ENCODE measurements at regions not wholly inside any gene's neighbourhood (a gene's known extent, or its start where the extent isn't known, plus 50 kb on each side); places are given as distances from the start of the nearest gene placed in this dataset.

GRCh38 chr5:28065656-28066055 lies 1027.3 kb upstream of the CDH9 start:
- DNase-seq (ENCODE audit: low spot score) (no peak), ATAC-seq (ENCODE audit: low read depth) (no peak)
- TF ChIP-seq CTCF (IDR thresholded peaks at IDR 0.05; ENCODE audit: poor library complexity, severe bottlenecking) = no peak
- H3K4me3 ChIP-seq (ENCODE audit: severe bottlenecking) = no peak overlapping the region
- H3K4me1 ChIP-seq (ENCODE audit: insufficient read depth, poor library complexity, severe bottlenecking) = no peaks in the 10 kb centered on the region
- H3K27ac ChIP-seq (ENCODE audit: poor library complexity, severe bottlenecking) = no peak overlapping the region
- no peaks in the 10 kb centered on the region for H3K27me3 ChIP-seq (ENCODE audit: insufficient read depth, poor library complexity, severe bottlenecking)
- H3K9me3 ChIP-seq (ENCODE audit: severe bottlenecking) = no peaks in the 10 kb centered on the region
- H3K36me3 ChIP-seq (ENCODE audit: low read depth) = no peaks in the 10 kb centered on the region

GRCh38 chr5:28046596-28046995 lies 1008.2 kb upstream of the CDH9 start:
- H3K27ac ChIP-seq (ENCODE audit: poor library complexity, severe bottlenecking) = no peak overlapping the region
- no peaks in the 10 kb centered on the region for H3K36me3 ChIP-seq (ENCODE audit: low read depth)
- no peaks in the 10 kb centered on the region for H3K27me3 ChIP-seq (ENCODE audit: insufficient read depth, poor library complexity, severe bottlenecking)
- H3K9me3 ChIP-seq (ENCODE audit: severe bottlenecking) = no peaks in the 10 kb centered on the region
- no peaks in the 10 kb centered on the region for H3K4me1 ChIP-seq (ENCODE audit: insufficient read depth, poor library complexity, severe bottlenecking)
- ATAC-seq (ENCODE audit: low read depth) = no peak
- H3K4me3 ChIP-seq (ENCODE audit: severe bottlenecking) = no peak overlapping the region
- TF ChIP-seq CTCF (IDR thresholded peaks at IDR 0.05; ENCODE audit: poor library complexity, severe bottlenecking) = no peak
- DNase-seq (ENCODE audit: low spot score) = no peak

GRCh38 chr5:28027851-28028250 lies 989.5 kb upstream of the CDH9 start:
- no peak overlapping the region for H3K4me3 ChIP-seq (ENCODE audit: severe bottlenecking)
- H3K36me3 ChIP-seq (ENCODE audit: low read depth) = no peaks in the 10 kb centered on the region; the same call in 1 of the 2 replicates
- H3K9me3 ChIP-seq (ENCODE audit: severe bottlenecking) = no peaks in the 10 kb centered on the region
- no peaks in the 10 kb centered on the region for H3K4me1 ChIP-seq (ENCODE audit: insufficient read depth, poor library complexity, severe bottlenecking)
- DNase-seq (ENCODE audit: low spot score) (no peak), ATAC-seq (ENCODE audit: low read depth) (no peak)
- no peak overlapping the region for H3K27ac ChIP-seq (ENCODE audit: poor library complexity, severe bottlenecking)
- no peak for TF ChIP-seq CTCF (IDR thresholded peaks at IDR 0.05; ENCODE audit: poor library complexity, severe bottlenecking)
- H3K27me3 ChIP-seq (ENCODE audit: insufficient read depth, poor library complexity, severe bottlenecking) = no peaks in the 10 kb centered on the region

GRCh38 chr5:28017178-28017577 lies 978.8 kb upstream of the CDH9 start:
- Histone ChIP-seq H3K27ac (ENCODE audit: poor library complexity, severe bottlenecking) (no peak overlapping the region), H3K9me3 (ENCODE audit: severe bottlenecking) (peaks cover 10% of the 10 kb centered on the region), H3K27me3 (ENCODE audit: insufficient read depth, poor library complexity, severe bottlenecking) (no peaks in the 10 kb centered on the region), H3K4me3 (ENCODE audit: severe bottlenecking) (no peak overlapping the region), H3K36me3 (ENCODE audit: low read depth) (no peaks in the 10 kb centered on the region), H3K4me1 (ENCODE audit: insufficient read depth, poor library complexity, severe bottlenecking) (no peaks in the 10 kb centered on the region)
- DNase-seq (ENCODE audit: low spot score) (no peak), ATAC-seq (ENCODE audit: low read depth) (no peak)
- TF ChIP-seq CTCF (IDR thresholded peaks at IDR 0.05; ENCODE audit: poor library complexity, severe bottlenecking) = no peak

GRCh38 chr5:28014779-28015178 lies 976.4 kb upstream of the CDH9 start:
- H3K9me3 ChIP-seq (ENCODE audit: severe bottlenecking) = peaks cover 15% of the 10 kb centered on the region
- no peak for ATAC-seq (ENCODE audit: low read depth)
- H3K27me3 ChIP-seq (ENCODE audit: insufficient read depth, poor library complexity, severe bottlenecking) = no peaks in the 10 kb centered on the region
- H3K4me3 ChIP-seq (ENCODE audit: severe bottlenecking) = no peak overlapping the region
- peak; percentile 42 for TF ChIP-seq CTCF (IDR thresholded peaks at IDR 0.05; ENCODE audit: poor library complexity, severe bottlenecking)
- no peak for DNase-seq (ENCODE audit: low spot score)
- H3K27ac ChIP-seq (ENCODE audit: poor library complexity, severe bottlenecking) = no peak overlapping the region
- peaks cover 2% of the 10 kb centered on the region for H3K4me1 ChIP-seq (ENCODE audit: insufficient read depth, poor library complexity, severe bottlenecking)
- H3K36me3 ChIP-seq (ENCODE audit: low read depth) = no peaks in the 10 kb centered on the region
